ENCODE measurements at regions not wholly inside any gene's neighbourhood (a gene's known extent, or its start where the extent isn't known, plus 50 kb on each side); places are given as distances from the start of the nearest gene placed in this dataset.

GRCh38 chr7:52325237-52325636, 710.2 kb upstream of the POM121L12 start:
- H3K4me1 ChIP-seq (ENCODE audit: control insufficient read depth, insufficient read depth, low read length), result no peaks in the 10 kb centered on the region
- POLR2A ChIA-PET, result no interaction called here
- no peaks in the 10 kb centered on the region for H3K36me3 ChIP-seq (ENCODE audit: control insufficient read depth in 2 of 2, insufficient read depth in 1 of 2, low read length in 2 of 2)
- H3K9me3 ChIP-seq (ENCODE audit: control insufficient read depth, insufficient read depth, low read depth, low read length), result no peaks in the 10 kb centered on the region
- CTCF ChIA-PET, result no interaction called here
- no peak for TF ChIP-seq ZNF433 (tag by site-specific recombination; IDR thresholded peaks at IDR 0.05; ENCODE audit: low read depth)
- no peak for TF ChIP-seq ZNF423 (tag by site-specific recombination; IDR thresholded peaks at IDR 0.05)
- no peak for TF ChIP-seq ZNF24 (tag by site-specific recombination; IDR thresholded peaks at IDR 0.05)
- no peak for TF ChIP-seq BCL11A (tag by site-specific recombination; IDR thresholded peaks at IDR 0.05; ENCODE audit: low read depth)
- TF ChIP-seq ZNF19 (tag by site-specific recombination; IDR thresholded peaks at IDR 0.05; ENCODE audit: low read depth), result no peak
- TF ChIP-seq KLF16 (tag by site-specific recombination; IDR thresholded peaks at IDR 0.05), result no peak
- TF ChIP-seq GLI2 (tag by site-specific recombination; IDR thresholded peaks at IDR 0.05; ENCODE audit: borderline replicate concordance, low read depth), result no peak
- TF ChIP-seq ZNF362 (tag by site-specific recombination; IDR thresholded peaks at IDR 0.05), result no peak
- no peak for TF ChIP-seq ZNF747 (tag by site-specific recombination; IDR thresholded peaks at IDR 0.05)
- no peak for TF ChIP-seq ZBTB11 (tag by site-specific recombination; conservative IDR thresholded peaks at IDR 0.05; ENCODE audit: low read depth)
- TF ChIP-seq ZBTB21 (tag by site-specific recombination; IDR thresholded peaks at IDR 0.05), result no peak
- TF ChIP-seq ZFP3 (tag by site-specific recombination; IDR thresholded peaks at IDR 0.05; ENCODE audit: low read depth), result no peak
- no peak for TF ChIP-seq ZBTB8A (tag by site-specific recombination; IDR thresholded peaks at IDR 0.05)
- TF ChIP-seq ZNF658 (tag by site-specific recombination; IDR thresholded peaks at IDR 0.05), result no peak
- no peak overlapping the region for H3K4me3 ChIP-seq (ENCODE audit: low read depth, low read length)
- H3K27ac ChIP-seq (ENCODE audit: extremely low read depth, low read depth, low read length), result no peak overlapping the region

- CTCF ChIA-PET, result no interaction called here
- no peaks in the 10 kb centered on the region for H3K9me3 ChIP-seq (ENCODE audit: control insufficient read depth, insufficient read depth, low read depth, low read length)
- H3K27ac ChIP-seq (ENCODE audit: extremely low read depth, low read depth, low read length), result no peak overlapping the region
- TF ChIP-seq PRDM1 (tag by site-specific recombination; IDR thresholded peaks at IDR 0.05) (peak; percentile 97), ZFP41 (tag by site-specific recombination; IDR thresholded peaks at IDR 0.05; ENCODE audit: borderline replicate concordance) (no peak), PRDM6 (tag by site-specific recombination; IDR thresholded peaks at IDR 0.05) (no peak)
- no peaks in the 10 kb centered on the region for H3K36me3 ChIP-seq (ENCODE audit: control insufficient read depth in 2 of 2, insufficient read depth in 1 of 2, low read length in 2 of 2)
- H3K4me1 ChIP-seq (ENCODE audit: control insufficient read depth, insufficient read depth, low read length), result no peaks in the 10 kb centered on the region
- no peak overlapping the region for H3K4me3 ChIP-seq (ENCODE audit: low read depth, low read length)
- POLR2A ChIA-PET, result no interaction called here
Observed at GRCh38 chr7:52323202-52323746, 712.2 kb upstream of the POM121L12 start.

- POLR2A ChIA-PET, result no interaction called here
- Histone ChIP-seq H3K9me3 (ENCODE audit: control insufficient read depth, insufficient read depth, low read depth, low read length) (no peaks in the 10 kb centered on the region), H3K27ac (ENCODE audit: extremely low read depth, low read depth, low read length) (no peak overlapping the region), H3K36me3 (ENCODE audit: control insufficient read depth in 2 of 2, insufficient read depth in 1 of 2, low read length in 2 of 2) (no peaks in the 10 kb centered on the region), H3K4me1 (ENCODE audit: control insufficient read depth, insufficient read depth, low read length) (no peaks in the 10 kb centered on the region), H3K4me3 (ENCODE audit: low read depth, low read length) (no peak overlapping the region)
- CTCF ChIA-PET, result no interaction called here
- no peak for TF ChIP-seq ZNF629 (tag by site-specific recombination; IDR thresholded peaks at IDR 0.05)
- TF ChIP-seq ZBTB26 (tag by site-specific recombination; optimal IDR thresholded peaks at IDR 0.05), result no peak
- no peak for TF ChIP-seq ZNF423 (tag by site-specific recombination; IDR thresholded peaks at IDR 0.05)
- no peak for TF ChIP-seq ZSCAN5A (tag by site-specific recombination; IDR thresholded peaks at IDR 0.05)
- TF ChIP-seq MYNN (tag by site-specific recombination; IDR thresholded peaks at IDR 0.05; ENCODE audit: borderline replicate concordance), result no peak
- no peak for TF ChIP-seq HOXA7 (CRISPR knock-in tag; IDR thresholded peaks at IDR 0.05; ENCODE audit: borderline replicate concordance)
- TF ChIP-seq ZNF707 (tag by site-specific recombination; IDR thresholded peaks at IDR 0.05), result no peak
- TF ChIP-seq ZNF600 (tag by site-specific recombination; IDR thresholded peaks at IDR 0.05), result no peak
Observed at GRCh38 chr7:52320610-52321009, 714.8 kb upstream of the POM121L12 start.

Measured in HEK293 (cell line).